VCaP (cell line): ENCODE measurements at regions not wholly inside any gene's neighbourhood (a gene's known extent, or its start where the extent isn't known, plus 50 kb on each side); places are given as distances from the start of the nearest gene placed in this dataset.

Source experiments
- H3K27ac ChIP-seq: fragments of 450-650 bp; 2 replicates; pipeline ENCODE4 v1.5.1; 2017
- CTCF ChIP-seq: fragments of 450-650 bp; conservative IDR thresholded peaks from 2 replicates; pipeline ENCODE4 v1.5.1; 2017; ENCODE audit warnings: mild to moderate bottlenecking, moderate library complexity

GRCh38 chr2:64350996-64351395, 103.0 kb upstream of the LGALSL start:
- H3K27ac ChIP-seq: no peak overlapping the region
- no peak for TF ChIP-seq CTCF

GRCh38 chr2:64352292-64352691, 101.7 kb upstream of the LGALSL start:
- H3K27ac ChIP-seq: no peak overlapping the region
- no peak for TF ChIP-seq CTCF

GRCh38 chr2:64354857-64355680, 98.9 kb upstream of the LGALSL start:
- TF ChIP-seq CTCF: no peak
- no peak overlapping the region for H3K27ac ChIP-seq

GRCh38 chr2:64356906-64357305, 97.1 kb upstream of the LGALSL start:
- H3K27ac ChIP-seq: no peak overlapping the region
- TF ChIP-seq CTCF: no peak

GRCh38 chr2:64359171-64359891, 94.6 kb upstream of the LGALSL start:
- no peak for TF ChIP-seq CTCF
- no peak overlapping the region for H3K27ac ChIP-seq

GRCh38 chr2:64359892-64360657, 93.9 kb upstream of the LGALSL start:
- no peak overlapping the region for H3K27ac ChIP-seq
- TF ChIP-seq CTCF: 0 out of 2 replicates have a peak, but pooled peaks have one; percentile 25
